ENCODE measurements at regions not wholly inside any gene's neighbourhood (a gene's known extent, or its start where the extent isn't known, plus 50 kb on each side); places are given as distances from the start of the nearest gene placed in this dataset.
"Not testable (repeated sequence)": the region's sequence is repeated elsewhere in the genome, so short reads cannot be mapped to it uniquely, and the experiment has no call there.

GRCh38 chr5:13212886-13213285, 731.6 kb downstream of the DNAH5 start:
- DNase-seq = no peak

- DNase-seq = no peak
These were observed 733.4 kb downstream of the DNAH5 start for GRCh38 chr5:13211064-13211463.

GRCh38 chr5:13207112-13207511, 737.4 kb downstream of the DNAH5 start:
- no peak for DNase-seq

- no peak for DNase-seq
These were observed 743.5 kb downstream of the DNAH5 start for GRCh38 chr5:13201022-13201421.

- not testable (repeated sequence) for DNase-seq
These were observed 746.3 kb downstream of the DNAH5 start for GRCh38 chr5:13198226-13198625.

GRCh38 chr5:13189532-13189931, 755.0 kb downstream of the DNAH5 start:
- DNase-seq = no peak

- no peak for DNase-seq
These were observed 756.1 kb downstream of the DNAH5 start for GRCh38 chr5:13188371-13188770.

GRCh38 chr5:13187186-13187585, 757.3 kb downstream of the DNAH5 start:
- no peak for DNase-seq

- DNase-seq = no peak
These were observed 758.3 kb downstream of the DNAH5 start for GRCh38 chr5:13186177-13186576.

- no peak for DNase-seq
These were observed 764.9 kb downstream of the DNAH5 start for GRCh38 chr5:13179407-13180087.

- DNase-seq = no peak
These were observed 800.9 kb downstream of the DNAH5 start for GRCh38 chr5:13143630-13144029.

GRCh38 chr5:13143214-13143613, 801.3 kb downstream of the DNAH5 start:
- DNase-seq = no peak

GRCh38 chr5:13133951-13134350, 810.5 kb downstream of the DNAH5 start:
- DNase-seq = no peak

- no peak for DNase-seq
These were observed 829.0 kb downstream of the DNAH5 start for GRCh38 chr5:13115476-13115875.

GRCh38 chr5:13108265-13108664, 836.2 kb downstream of the DNAH5 start:
- DNase-seq = no peak

- DNase-seq = no peak
These were observed 837.0 kb downstream of the DNAH5 start for GRCh38 chr5:13107537-13107936.

GRCh38 chr5:13081116-13081515, 863.4 kb downstream of the DNAH5 start:
- no peak for DNase-seq

GRCh38 chr5:13072936-13073335, 871.6 kb downstream of the DNAH5 start:
- DNase-seq = not testable (repeated sequence)

- DNase-seq = no peak
These were observed 881.4 kb downstream of the DNAH5 start for GRCh38 chr5:13063088-13063487.

GRCh38 chr5:13045897-13046551, 898.5 kb downstream of the DNAH5 start:
- DNase-seq = no peak

GRCh38 chr5:13034061-13034460, 910.4 kb downstream of the DNAH5 start:
- no peak for DNase-seq

GRCh38 chr5:13029211-13029610, 915.3 kb downstream of the DNAH5 start:
- no peak for DNase-seq

GRCh38 chr5:13027874-13028273, 916.6 kb downstream of the DNAH5 start:
- DNase-seq = no peak

GRCh38 chr5:13019729-13020128, 924.8 kb downstream of the DNAH5 start:
- no peak for DNase-seq

GRCh38 chr5:13003457-13003856, 941.0 kb downstream of the DNAH5 start:
- no peak for DNase-seq
